ENCODE measurements at regions not wholly inside any gene's neighbourhood (a gene's known extent, or its start where the extent isn't known, plus 50 kb on each side); places are given as distances from the start of the nearest gene placed in this dataset.
"Not testable (repeated sequence)": the region's sequence is repeated elsewhere in the genome, so short reads cannot be mapped to it uniquely, and the experiment has no call there.

DNA sequence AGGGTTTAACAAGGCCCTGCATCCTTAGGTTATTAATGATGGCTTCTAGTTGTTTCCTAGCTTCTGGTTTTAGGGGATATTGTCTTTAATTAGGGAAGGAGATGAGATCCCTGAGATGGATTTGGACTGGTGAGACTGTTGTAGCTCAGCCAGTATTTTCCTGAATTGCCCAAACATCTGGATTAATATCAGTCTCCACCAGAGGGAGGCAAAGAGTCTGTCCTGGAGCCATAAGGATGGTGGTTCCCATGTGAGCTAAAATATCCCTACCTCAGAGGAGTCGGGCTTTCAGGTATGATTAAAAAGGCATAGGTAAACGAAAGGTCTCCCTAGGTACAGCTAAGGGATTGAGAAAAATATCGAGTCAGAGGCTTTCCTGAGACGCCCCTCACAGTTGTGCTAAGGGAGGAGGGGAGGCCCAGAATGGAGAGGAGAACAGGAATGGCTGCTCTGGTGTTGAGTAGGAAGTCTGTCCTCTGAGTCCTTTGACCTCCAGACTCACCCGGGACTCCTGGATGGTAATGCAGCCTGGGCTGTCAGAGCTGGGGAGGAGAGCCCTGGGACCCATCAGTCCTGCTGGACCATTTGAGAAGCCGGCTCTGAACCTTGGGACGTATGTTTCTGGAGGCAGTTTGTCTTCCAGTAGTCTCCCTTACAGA is 130.3 kb upstream of the PLGLB1 start:
- not testable (repeated sequence) for TF ChIP-seq RAD21 (IDR thresholded peaks at IDR 0.05); GABPA (IDR thresholded peaks at IDR 0.05 in 1 of 2, conservative IDR thresholded peaks at IDR 0.05 in 1 of 2); EGR1 (IDR thresholded peaks at IDR 0.05; ENCODE audit: low read depth in 2 of 2); RXRA (IDR thresholded peaks at IDR 0.05); TAF1 (conservative IDR thresholded peaks at IDR 0.05); SP1 (IDR thresholded peaks at IDR 0.05); YY1 (IDR thresholded peaks at IDR 0.05); FOXA1 (IDR thresholded peaks at IDR 0.05)
- TF ChIP-seq, protein P1, sequence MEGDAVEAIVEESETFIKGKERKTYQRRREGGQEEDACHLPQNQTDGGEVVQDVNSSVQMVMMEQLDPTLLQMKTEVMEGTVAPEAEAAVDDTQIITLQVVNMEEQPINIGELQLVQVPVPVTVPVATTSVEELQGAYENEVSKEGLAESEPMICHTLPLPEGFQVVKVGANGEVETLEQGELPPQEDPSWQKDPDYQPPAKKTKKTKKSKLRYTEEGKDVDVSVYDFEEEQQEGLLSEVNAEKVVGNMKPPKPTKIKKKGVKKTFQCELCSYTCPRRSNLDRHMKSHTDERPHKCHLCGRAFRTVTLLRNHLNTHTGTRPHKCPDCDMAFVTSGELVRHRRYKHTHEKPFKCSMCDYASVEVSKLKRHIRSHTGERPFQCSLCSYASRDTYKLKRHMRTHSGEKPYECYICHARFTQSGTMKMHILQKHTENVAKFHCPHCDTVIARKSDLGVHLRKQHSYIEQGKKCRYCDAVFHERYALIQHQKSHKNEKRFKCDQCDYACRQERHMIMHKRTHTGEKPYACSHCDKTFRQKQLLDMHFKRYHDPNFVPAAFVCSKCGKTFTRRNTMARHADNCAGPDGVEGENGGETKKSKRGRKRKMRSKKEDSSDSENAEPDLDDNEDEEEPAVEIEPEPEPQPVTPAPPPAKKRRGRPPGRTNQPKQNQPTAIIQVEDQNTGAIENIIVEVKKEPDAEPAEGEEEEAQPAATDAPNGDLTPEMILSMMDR (IDR thresholded peaks at IDR 0.05; ENCODE audit: low read depth, low read length, missing input control): not testable (repeated sequence)
- TF ChIP-seq, protein P2, sequence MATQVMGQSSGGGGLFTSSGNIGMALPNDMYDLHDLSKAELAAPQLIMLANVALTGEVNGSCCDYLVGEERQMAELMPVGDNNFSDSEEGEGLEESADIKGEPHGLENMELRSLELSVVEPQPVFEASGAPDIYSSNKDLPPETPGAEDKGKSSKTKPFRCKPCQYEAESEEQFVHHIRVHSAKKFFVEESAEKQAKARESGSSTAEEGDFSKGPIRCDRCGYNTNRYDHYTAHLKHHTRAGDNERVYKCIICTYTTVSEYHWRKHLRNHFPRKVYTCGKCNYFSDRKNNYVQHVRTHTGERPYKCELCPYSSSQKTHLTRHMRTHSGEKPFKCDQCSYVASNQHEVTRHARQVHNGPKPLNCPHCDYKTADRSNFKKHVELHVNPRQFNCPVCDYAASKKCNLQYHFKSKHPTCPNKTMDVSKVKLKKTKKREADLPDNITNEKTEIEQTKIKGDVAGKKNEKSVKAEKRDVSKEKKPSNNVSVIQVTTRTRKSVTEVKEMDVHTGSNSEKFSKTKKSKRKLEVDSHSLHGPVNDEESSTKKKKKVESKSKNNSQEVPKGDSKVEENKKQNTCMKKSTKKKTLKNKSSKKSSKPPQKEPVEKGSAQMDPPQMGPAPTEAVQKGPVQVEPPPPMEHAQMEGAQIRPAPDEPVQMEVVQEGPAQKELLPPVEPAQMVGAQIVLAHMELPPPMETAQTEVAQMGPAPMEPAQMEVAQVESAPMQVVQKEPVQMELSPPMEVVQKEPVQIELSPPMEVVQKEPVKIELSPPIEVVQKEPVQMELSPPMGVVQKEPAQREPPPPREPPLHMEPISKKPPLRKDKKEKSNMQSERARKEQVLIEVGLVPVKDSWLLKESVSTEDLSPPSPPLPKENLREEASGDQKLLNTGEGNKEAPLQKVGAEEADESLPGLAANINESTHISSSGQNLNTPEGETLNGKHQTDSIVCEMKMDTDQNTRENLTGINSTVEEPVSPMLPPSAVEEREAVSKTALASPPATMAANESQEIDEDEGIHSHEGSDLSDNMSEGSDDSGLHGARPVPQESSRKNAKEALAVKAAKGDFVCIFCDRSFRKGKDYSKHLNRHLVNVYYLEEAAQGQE (IDR thresholded peaks at IDR 0.05): not testable (repeated sequence)
- TF ChIP-seq, protein P3, sequence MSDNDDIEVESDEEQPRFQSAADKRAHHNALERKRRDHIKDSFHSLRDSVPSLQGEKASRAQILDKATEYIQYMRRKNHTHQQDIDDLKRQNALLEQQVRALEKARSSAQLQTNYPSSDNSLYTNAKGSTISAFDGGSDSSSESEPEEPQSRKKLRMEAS (IDR thresholded peaks at IDR 0.05): not testable (repeated sequence)
